Prostate gland (tissue), 2 donors: ENCODE measurements at regions not wholly inside any gene's neighbourhood (a gene's known extent, or its start where the extent isn't known, plus 50 kb on each side); places are given as distances from the start of the nearest gene placed in this dataset.

Source experiments
- DNase-seq: peaks from one replicate; pipeline ENCODE4 v3.0.0-alpha.2; 2019; ENCODE audit warnings: low spot score
- H3K27ac ChIP-seq, 2 donors: fragments of 200-600 bp; sonication (generic); 2 replicates each; pipeline ENCODE4 v1.5.1; 2017 to 2019
- H3K27me3 ChIP-seq: fragments of 200-600 bp; sonication (generic); replicated peaks from 2 replicates; pipeline ENCODE4 v1.5.1; 2019; ENCODE audit not compliant: insufficient read depth
- H3K36me3 ChIP-seq, 2 donors: fragments of 200-600 bp; sonication (generic); 1 replicate in 1 of 2; 2 replicates in 1 of 2; pipeline versions ENCODE4 v1.5.1 to v1.8.1; 2017 to 2019
- H3K4me1 ChIP-seq: fragments of 200-600 bp; sonication (generic); replicated peaks from 2 replicates; pipeline ENCODE4 v1.5.1; 2019
- H3K4me3 ChIP-seq, 2 donors: fragments of 200-600 bp; sonication (generic); 2 replicates each; pipeline ENCODE4 v1.5.1; 2017 to 2019
- H3K9me3 ChIP-seq: fragments of 200-600 bp; sonication (generic); 2 replicates; pipeline ENCODE4 v1.5.1; 2017
- CTCF ChIP-seq, 4 experiments: fragments of 200-600 bp in 2 of 4; fragments of 450-650 bp in 2 of 4; sonication (generic) in 2 of 4; IDR thresholded peaks; 1 replicate in 3 of 4; 2 replicates in 1 of 4; pipeline ENCODE4 v1.5.1; 2016 to 2019; ENCODE audit warnings: antibody characterized with exemption in 4 of 4, mild to moderate bottlenecking in 2 of 4, moderate library complexity in 2 of 4
- POLR2A ChIP-seq: fragments of 450-650 bp; IDR thresholded peaks from one replicate; pipeline ENCODE4 v1.6.1; 2016; ENCODE audit warnings: antibody characterized with exemption, mild to moderate bottlenecking
- POLR2AphosphoS5 ChIP-seq: sonication (generic); formaldehyde crosslinking; IDR thresholded peaks from one replicate; pipeline ENCODE4 v1.6.1; 2017; ENCODE audit warnings: antibody characterized with exemption
- WGBS: methylation state at CpG from one replicate; pipeline ENCODE4 v1.1.5; 2018; 5-methylcytosine and 5-hydroxymethylcytosine counted together
- intact Hi-C: fragments of 100-400 bp; cut with DNase I; formaldehyde crosslinking; loops from one replicate; pipeline ENCODE4 v1.14.2; 2022

GRCh38 chr10:1903982-1904381, 166.7 kb upstream of the ADARB2 start:
- TF ChIP-seq CTCF (IDR thresholded peaks at IDR 0.05) (no peak), POLR2AphosphoS5 (no peak), POLR2A (no peak)
- WGBS = 72% methylated on average over 4 of the region's 4 CpGs

DNA sequence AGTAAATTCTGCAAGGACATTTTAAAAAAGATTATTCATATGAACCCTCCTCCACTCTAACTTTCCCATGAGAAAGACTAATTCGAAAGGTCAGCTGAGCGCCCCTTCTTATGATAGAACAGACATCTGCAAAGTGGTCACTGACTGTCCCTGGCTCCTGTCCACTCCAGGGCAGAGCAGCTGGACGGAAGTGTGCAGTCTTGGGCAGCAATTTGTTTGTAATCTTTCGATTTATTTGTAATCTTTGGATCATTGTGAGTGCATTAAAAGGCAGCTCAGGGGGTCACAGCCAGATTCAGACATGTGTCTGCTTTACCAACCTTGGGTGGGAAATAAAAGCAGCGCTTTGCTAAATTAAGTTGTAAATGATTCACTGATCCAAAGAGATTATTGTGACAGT, 158.8 kb upstream of the ADARB2 start:
- Histone ChIP-seq H3K27me3 (no peaks in the 10 kb centered on the region), H3K9me3 (no peaks in the 10 kb centered on the region), H3K27ac (no peak overlapping the region), H3K4me1 (no peaks in the 10 kb centered on the region), H3K36me3 (no peaks in the 10 kb centered on the region), H3K4me3 (no peak overlapping the region)
- no peak for TF ChIP-seq POLR2AphosphoS5
- no peak for TF ChIP-seq CTCF (IDR thresholded peaks at IDR 0.05)
- TF ChIP-seq POLR2A = no peak
- DNase-seq = no peak
- 61% methylated on average over 5 of the region's 5 CpGs for WGBS
- intact Hi-C loops = no loop called here

More at GRCh38 chr10:1903982-1904381, 166.7 kb upstream of the ADARB2 start:
- H3K36me3 ChIP-seq = no peaks in the 10 kb centered on the region
- H3K9me3 ChIP-seq = no peaks in the 10 kb centered on the region
- intact Hi-C loops = no loop called here
- H3K4me3 ChIP-seq = no peak overlapping the region
- no peaks in the 10 kb centered on the region for H3K4me1 ChIP-seq
- H3K27ac ChIP-seq = no peak overlapping the region
- no peaks in the 10 kb centered on the region for H3K27me3 ChIP-seq
- no peak for DNase-seq

DNA sequence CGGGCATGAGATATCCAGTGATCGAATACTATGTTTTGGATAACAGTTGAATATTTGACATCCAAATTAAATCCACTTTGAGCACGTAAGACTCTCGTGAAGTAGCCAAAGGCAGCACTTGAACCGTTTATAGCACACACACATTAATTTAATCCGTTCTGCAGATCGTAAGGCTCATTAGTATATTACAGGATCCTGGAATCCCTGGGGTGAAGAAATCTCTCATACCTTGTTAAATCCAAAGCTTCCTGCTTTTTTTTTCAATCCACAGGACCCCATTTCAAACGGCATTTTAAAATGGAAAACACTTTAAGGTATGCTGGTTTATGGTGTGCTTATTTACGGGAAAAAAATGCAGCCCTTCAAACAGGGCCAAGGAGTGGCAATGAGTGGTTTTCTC, 158.4 kb upstream of the ADARB2 start:
- H3K27me3 ChIP-seq = no peaks in the 10 kb centered on the region
- intact Hi-C loops = no loop called here
- no peak for TF ChIP-seq POLR2AphosphoS5
- no peak for TF ChIP-seq POLR2A
- no peak for TF ChIP-seq CTCF (IDR thresholded peaks at IDR 0.05)

DNA sequence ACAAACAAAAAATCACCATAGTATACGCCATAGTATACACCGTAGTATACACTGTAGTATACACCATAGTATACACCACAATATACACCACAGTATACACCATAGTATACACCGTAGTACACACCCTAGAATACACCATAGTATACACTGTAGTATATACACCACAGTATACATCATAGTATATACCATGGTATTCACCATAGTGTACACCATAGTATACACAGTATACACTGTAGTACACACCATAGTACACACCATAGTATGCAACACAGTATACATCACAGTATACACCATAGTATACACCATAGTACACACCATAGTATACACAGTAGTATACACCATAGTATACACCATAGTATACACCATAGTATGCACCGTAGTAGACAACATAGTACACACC, 157.6 kb upstream of the ADARB2 start:
- WGBS = 94% methylated on average over 4 of the region's 4 CpGs

More for the DNA sequence above, 158.4 kb upstream of the ADARB2 start:
- WGBS = 64% methylated on average over 9 of the region's 9 CpGs
- no peak for DNase-seq
- Histone ChIP-seq H3K4me3 (no peak overlapping the region), H3K9me3 (no peaks in the 10 kb centered on the region), H3K27ac (no peak overlapping the region), H3K4me1 (no peaks in the 10 kb centered on the region), H3K36me3 (no peaks in the 10 kb centered on the region)

More for the DNA sequence above, 157.6 kb upstream of the ADARB2 start:
- intact Hi-C loops = no loop called here
- H3K4me3 ChIP-seq = no peak overlapping the region
- DNase-seq = no peak
- H3K27me3 ChIP-seq = no peaks in the 10 kb centered on the region
- no peak overlapping the region for H3K27ac ChIP-seq
- H3K36me3 ChIP-seq = no peaks in the 10 kb centered on the region
- H3K4me1 ChIP-seq = no peaks in the 10 kb centered on the region
- no peaks in the 10 kb centered on the region for H3K9me3 ChIP-seq
- TF ChIP-seq POLR2AphosphoS5 = no peak
- TF ChIP-seq CTCF (IDR thresholded peaks at IDR 0.05) = no peak
- no peak for TF ChIP-seq POLR2A
